GM18870 (cell line): ENCODE measurements at regions not wholly inside any gene's neighbourhood (a gene's known extent, or its start where the extent isn't known, plus 50 kb on each side); places are given as distances from the start of the nearest gene placed in this dataset.
"Not testable (repeated sequence)": the region's sequence is repeated elsewhere in the genome, so short reads cannot be mapped to it uniquely, and the experiment has no call there.

Experiments used
- ATAC-seq: cut with Tn5 transposase; IDR thresholded peaks from one replicate; pipeline ENCODE4 v1.9.1; 2021; ENCODE audit warnings: moderate library complexity; ENCODE audit not compliant: unreplicated experiment

- ATAC-seq = no peak
Measured at GRCh38 chr7:37598824-37599223, 84.7 kb upstream of the GPR141 start.

GRCh38 chr7:37601321-37601720 is 82.2 kb upstream of the GPR141 start:
- ATAC-seq = no peak

GRCh38 chr7:37604078-37604477 is 79.5 kb upstream of the GPR141 start:
- no peak for ATAC-seq

- not testable (repeated sequence) for ATAC-seq
Measured at GRCh38 chr7:37617406-37617805, 66.2 kb upstream of the GPR141 start.

- no peak for ATAC-seq
Measured at GRCh38 chr7:37633048-37633447, 50.5 kb upstream of the GPR141 start.
